GM21717 (cell line): ENCODE measurements at regions not wholly inside any gene's neighbourhood (a gene's known extent, or its start where the extent isn't known, plus 50 kb on each side); places are given as distances from the start of the nearest gene placed in this dataset.

Source experiments
- ATAC-seq: cut with Tn5 transposase; IDR thresholded peaks from one replicate; pipeline ENCODE4 v1.9.1; 2021; ENCODE audit warnings: mild to moderate bottlenecking, moderate library complexity; ENCODE audit not compliant: unreplicated experiment

DNA sequence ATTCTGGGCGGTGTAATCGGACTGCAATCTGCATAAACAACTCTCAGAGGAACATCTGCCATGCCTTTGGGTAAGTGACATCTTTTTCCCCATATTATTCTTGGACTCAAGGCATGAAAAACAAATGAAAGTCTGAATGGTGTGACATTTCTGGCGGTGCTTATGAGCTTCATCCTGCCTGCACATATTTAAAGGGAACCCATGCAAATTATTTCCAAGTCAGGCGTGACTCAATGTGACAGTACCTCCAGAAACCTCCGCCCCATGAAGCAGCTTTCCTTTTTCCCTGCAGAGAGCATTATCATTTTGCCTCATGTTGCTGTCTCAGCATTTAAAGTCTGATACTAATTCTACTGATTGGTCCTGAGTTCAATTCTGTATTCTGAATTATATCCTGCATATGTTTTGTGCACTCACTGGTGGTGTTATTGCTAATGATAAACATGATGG, 585.4 kb downstream of the SNAPC1 start:
- no peak for ATAC-seq

- no peak for ATAC-seq
Measured at GRCh38 chr14:62357362-62357761, 595.1 kb downstream of the SNAPC1 start.

DNA sequence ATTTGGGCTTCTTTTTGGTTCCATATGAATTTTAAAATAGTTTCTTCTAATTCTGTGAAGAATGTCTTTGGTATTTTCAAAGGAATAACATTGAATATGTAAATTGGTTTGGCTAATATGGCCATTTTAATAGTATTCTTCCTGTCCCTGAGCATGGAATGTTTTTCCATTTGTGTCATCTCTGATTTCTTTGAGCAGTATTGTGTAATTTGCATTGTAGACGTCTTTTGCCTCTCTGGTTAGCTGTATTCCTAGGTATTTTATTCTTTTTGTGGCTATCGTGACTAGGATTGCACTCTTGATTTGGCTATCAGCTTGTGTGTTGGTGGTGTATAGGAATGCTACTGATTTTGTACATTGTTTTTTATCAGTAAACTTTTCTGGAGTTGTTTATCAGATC, 601.9 kb downstream of the SNAPC1 start:
- ATAC-seq = no peak

GRCh38 chr14:62364800-62365280, 602.6 kb downstream of the SNAPC1 start:
- no peak for ATAC-seq

- ATAC-seq = no peak
Measured at GRCh38 chr14:62369919-62370560, 607.8 kb downstream of the SNAPC1 start.

GRCh38 chr14:62373944-62374343, 611.7 kb downstream of the SNAPC1 start:
- ATAC-seq = no peak

DNA sequence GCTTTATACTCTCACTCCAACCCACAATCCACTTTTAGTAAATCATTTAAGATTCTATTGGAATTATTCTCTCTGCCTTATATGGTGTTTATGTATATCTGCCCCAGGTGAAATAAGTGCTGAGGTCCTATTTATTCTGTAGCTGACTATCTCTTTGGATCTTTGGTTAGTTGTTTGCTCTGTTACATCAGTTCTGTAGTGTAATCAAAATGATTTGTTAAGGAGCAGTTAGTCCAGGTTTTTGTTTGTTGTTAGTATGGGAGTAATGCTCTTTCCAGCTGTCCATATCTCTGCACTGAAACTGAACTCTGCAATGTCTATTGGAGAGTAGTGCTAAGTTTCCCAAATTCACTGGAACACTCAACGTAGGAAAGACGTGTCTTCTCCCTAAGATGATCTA, 615.8 kb downstream of the SNAPC1 start:
- no peak for ATAC-seq

DNA sequence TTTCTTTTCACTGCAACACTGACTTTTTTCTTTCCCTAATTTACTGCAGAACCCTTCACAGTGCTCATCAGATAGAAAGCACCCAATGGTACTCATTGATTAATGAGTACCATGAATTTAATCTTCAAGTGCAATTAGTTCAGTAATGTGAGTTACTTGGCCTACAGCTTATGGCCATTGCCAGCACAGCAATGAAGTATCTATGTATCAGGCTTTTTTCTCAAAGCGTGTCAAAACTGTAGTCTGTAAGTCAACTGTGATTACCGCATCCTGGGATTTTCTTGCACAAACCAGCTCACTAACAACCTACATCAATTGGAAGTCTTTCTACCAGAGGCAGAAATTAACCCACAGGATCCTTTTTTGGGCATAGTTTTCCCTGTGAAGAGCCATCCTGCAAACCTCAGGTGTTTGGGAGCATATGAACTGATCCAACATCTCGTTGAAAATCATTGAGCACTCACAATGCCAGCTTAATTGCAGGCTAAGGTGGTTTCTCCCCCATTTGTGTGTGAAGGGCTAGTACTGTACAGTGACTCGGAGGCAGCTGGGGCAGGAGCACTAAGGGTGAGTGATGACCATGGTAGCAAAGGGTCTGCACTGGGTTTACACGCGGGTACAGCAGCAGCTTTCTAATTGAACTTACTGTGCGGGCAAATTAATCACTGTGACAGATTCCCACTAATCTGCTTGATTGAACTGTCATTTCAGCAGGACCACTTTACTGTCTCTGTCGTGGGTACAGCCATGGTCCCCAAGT, 619.3 kb downstream of the SNAPC1 start:
- no peak for ATAC-seq

- no peak for ATAC-seq
Measured at GRCh38 chr14:62409169-62409568, 636.1 kb downstream of the KCNH5 start.

DNA sequence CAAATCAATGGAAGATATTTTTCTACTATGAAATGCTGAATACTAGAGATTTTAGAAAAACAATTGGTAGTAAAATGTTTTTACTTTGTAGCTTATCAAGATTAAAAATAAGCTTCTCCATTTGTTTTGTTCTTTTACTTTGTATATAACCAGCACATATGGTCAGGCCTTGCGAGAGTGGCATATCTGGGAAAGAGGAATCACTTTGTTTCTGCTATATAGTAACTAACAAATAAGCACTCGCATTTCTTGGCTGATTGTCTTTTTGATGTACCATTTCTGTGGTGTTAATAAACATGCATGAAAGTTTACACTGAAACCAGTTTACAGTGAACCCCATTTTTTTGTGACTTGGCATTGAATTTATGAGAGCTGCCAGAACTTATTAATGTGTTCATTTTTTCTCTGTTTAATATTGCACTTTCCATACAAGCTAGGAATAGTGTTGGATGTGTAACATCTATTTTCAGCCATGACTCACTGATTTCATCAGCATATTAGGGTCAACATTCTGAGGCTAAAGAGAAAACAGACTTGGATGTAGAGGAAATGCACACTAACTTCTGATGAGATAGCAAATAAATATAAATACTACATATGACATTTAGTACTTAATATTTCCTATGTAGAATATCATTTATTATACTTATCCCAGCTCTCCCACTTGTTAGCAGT, 635.5 kb downstream of the KCNH5 start:
- no peak for ATAC-seq

GRCh38 chr14:62420847-62421246, 624.4 kb downstream of the KCNH5 start:
- no peak for ATAC-seq

- ATAC-seq = no peak
Measured at GRCh38 chr14:62428429-62429203, 616.6 kb downstream of the KCNH5 start.

DNA sequence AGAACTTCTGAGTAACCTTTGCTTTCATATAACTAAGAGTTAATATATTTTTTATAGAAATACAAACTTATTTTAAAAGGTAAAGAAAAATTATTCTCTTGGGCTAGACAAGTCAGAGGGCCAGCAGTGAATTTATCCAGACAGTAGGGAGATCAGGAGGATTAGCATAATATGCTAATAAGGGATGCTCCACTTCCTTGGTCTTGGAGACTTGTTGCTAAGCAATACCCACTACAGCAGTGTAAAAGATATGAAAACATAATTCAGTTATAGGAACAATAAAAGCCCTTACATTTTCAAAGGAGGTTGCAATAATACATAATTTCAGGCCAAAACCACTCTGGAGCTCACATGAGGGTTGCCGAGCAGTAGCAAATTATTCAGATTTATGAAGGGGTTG, 615.6 kb downstream of the KCNH5 start:
- ATAC-seq = no peak

GRCh38 chr14:62431496-62431895, 613.8 kb downstream of the KCNH5 start:
- no peak for ATAC-seq

DNA sequence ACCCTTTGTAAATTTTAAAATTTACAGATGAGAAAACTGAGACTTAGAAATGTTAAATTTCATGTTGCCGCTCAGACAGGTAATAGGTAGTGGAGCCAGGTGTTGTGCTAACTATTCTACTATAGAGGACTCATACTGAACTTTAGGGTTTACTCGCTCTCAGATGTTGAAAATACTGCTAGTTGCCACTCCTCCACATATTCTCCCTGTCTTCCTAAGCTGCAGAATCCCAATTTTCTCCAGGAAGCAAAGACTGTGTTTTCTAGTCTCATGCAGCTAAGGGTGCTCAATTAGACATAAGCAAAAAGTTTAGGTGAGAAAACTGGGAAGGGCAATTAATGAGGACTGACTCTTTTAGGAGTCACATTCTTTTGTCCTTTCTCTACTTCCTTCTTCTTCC, 612.3 kb downstream of the KCNH5 start:
- no peak for ATAC-seq

- no peak for ATAC-seq
Measured at GRCh38 chr14:62436261-62436660, 609.0 kb downstream of the KCNH5 start.

GRCh38 chr14:62439210-62439609, 606.0 kb downstream of the KCNH5 start:
- no peak for ATAC-seq

DNA sequence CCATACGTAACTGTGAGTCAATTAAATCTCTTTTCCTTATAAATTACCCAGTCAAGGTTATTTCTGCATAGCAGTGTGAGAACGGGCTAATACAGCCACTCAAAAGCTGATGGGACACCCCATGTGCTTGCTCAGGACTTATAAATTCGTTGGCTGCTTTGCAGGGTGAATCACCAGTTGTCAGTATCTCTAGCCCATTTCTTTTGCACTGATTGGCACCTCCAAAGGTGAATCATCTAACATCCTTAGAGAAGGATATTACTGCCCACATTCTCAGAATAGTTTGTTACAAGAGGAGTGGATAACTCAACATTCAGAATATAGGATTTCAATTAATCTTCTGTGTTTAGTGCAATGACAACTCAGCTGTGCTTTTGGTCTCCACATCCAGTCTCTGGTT, 601.5 kb downstream of the KCNH5 start:
- ATAC-seq = no peak

DNA sequence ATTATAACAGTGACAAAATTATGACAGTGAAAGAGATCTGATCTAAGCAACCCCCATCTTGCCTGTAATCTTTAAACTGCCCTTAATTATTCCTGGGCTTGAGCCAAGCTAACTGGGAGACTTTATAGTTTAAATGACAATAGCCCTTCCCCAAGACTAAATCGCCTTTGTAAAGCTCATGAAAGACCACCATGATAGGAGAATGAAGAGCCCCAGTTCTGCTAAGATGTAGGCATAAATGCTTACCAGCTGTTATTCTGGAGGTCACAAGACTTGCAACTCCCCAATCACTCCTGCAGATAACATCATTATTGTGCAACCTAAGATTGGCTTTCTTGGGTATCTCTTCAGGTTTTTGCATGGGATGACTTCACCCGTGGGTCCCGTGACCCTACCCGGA, 599.7 kb downstream of the KCNH5 start:
- no peak for ATAC-seq

- ATAC-seq = no peak
Measured at GRCh38 chr14:62451221-62451620, 594.0 kb downstream of the KCNH5 start.

- ATAC-seq = no peak
Measured at GRCh38 chr14:62453226-62453625, 592.0 kb downstream of the KCNH5 start.
